HAP-1 (cell line): ENCODE measurements at regions not wholly inside any gene's neighbourhood (a gene's known extent, or its start where the extent isn't known, plus 50 kb on each side); places are given as distances from the start of the nearest gene placed in this dataset.

Experiments used
- DNase-seq, 2 experiments: peaks; one replicate each; pipeline ENCODE4 v3.0.0-alpha.2; 2016 to 2020; ENCODE audit warnings: low spot score in 2 of 2
- H3K27me3 ChIP-seq: fragments of 250-450 bp; sonication (Bioruptor Pico); 2 replicates; pipeline ENCODE4 v1.5.1; 2020; ENCODE audit warnings: low read depth, mild to moderate bottlenecking, moderate library complexity
- H3K36me3 ChIP-seq: fragments of 250-450 bp; sonication (Bioruptor Pico); replicated peaks from 2 replicates; pipeline ENCODE4 v1.5.1; 2020; ENCODE audit warnings: mild to moderate bottlenecking
- H3K4me1 ChIP-seq: fragments of 250-450 bp; sonication (Bioruptor Pico); 2 replicates; pipeline ENCODE4 v1.5.1; 2020; ENCODE audit warnings: mild to moderate bottlenecking
- H3K4me3 ChIP-seq: fragments of 250-450 bp; sonication (Bioruptor Pico); 2 replicates; pipeline ENCODE4 v1.5.1; 2020; ENCODE audit warnings: mild to moderate bottlenecking, moderate library complexity
- H3K9me3 ChIP-seq: fragments of 250-450 bp; sonication (Bioruptor Pico); 2 replicates; pipeline ENCODE4 v1.5.1; 2020; ENCODE audit warnings: mild to moderate bottlenecking, moderate library complexity
- in situ Hi-C: fragments of 300-500 bp; cut with MboI; formaldehyde crosslinking; loops from 3 replicates; pipeline ENCODE4 v1.14.3; 2020; ENCODE audit warnings: low sequenced_read_pairs, inconsistent platforms, mixed read lengths

GRCh38 chr11:112874980-112875379 lies 86.2 kb upstream of the NCAM1 start:
- no peaks in the 10 kb centered on the region for H3K4me1 ChIP-seq
- no peaks in the 10 kb centered on the region for H3K27me3 ChIP-seq
- in situ Hi-C loops = no loop called here
- H3K9me3 ChIP-seq = no peaks in the 10 kb centered on the region
- H3K4me3 ChIP-seq = no peak overlapping the region
- no peaks in the 10 kb centered on the region for H3K36me3 ChIP-seq
- no peak for DNase-seq

- Histone ChIP-seq H3K27me3 (no peaks in the 10 kb centered on the region), H3K4me1 (no peaks in the 10 kb centered on the region), H3K9me3 (no peaks in the 10 kb centered on the region), H3K4me3 (no peak overlapping the region), H3K36me3 (no peaks in the 10 kb centered on the region)
- no peak for DNase-seq
- in situ Hi-C loops = no loop called here
Observed at GRCh38 chr11:112877581-112877980, 83.6 kb upstream of the NCAM1 start.

- no peaks in the 10 kb centered on the region for H3K4me1 ChIP-seq
- no peaks in the 10 kb centered on the region for H3K36me3 ChIP-seq
- in situ Hi-C loops = no loop called here
- no peaks in the 10 kb centered on the region for H3K27me3 ChIP-seq
- no peak overlapping the region for H3K4me3 ChIP-seq
- H3K9me3 ChIP-seq = no peaks in the 10 kb centered on the region
- no peak for DNase-seq
Observed at GRCh38 chr11:112878033-112878601, 83.1 kb upstream of the NCAM1 start.

- in situ Hi-C loops = no loop called here
- DNase-seq = no peak
- H3K9me3 ChIP-seq = no peaks in the 10 kb centered on the region
- H3K4me1 ChIP-seq = no peaks in the 10 kb centered on the region
- H3K27me3 ChIP-seq = no peaks in the 10 kb centered on the region
- H3K36me3 ChIP-seq = no peaks in the 10 kb centered on the region
- no peak overlapping the region for H3K4me3 ChIP-seq
Observed at GRCh38 chr11:112880495-112880894, 80.7 kb upstream of the NCAM1 start.

GRCh38 chr11:112881461-112881860 lies 79.8 kb upstream of the NCAM1 start:
- DNase-seq = peak in 1 of 2 experiments; percentile 18
- Histone ChIP-seq H3K4me1 (no peaks in the 10 kb centered on the region), H3K4me3 (no peak overlapping the region), H3K9me3 (no peaks in the 10 kb centered on the region), H3K36me3 (no peaks in the 10 kb centered on the region), H3K27me3 (no peaks in the 10 kb centered on the region)
- in situ Hi-C loops = no loop called here

- in situ Hi-C loops = no loop called here
- H3K4me1 ChIP-seq = no peaks in the 10 kb centered on the region
- H3K27me3 ChIP-seq = no peaks in the 10 kb centered on the region
- H3K4me3 ChIP-seq = no peak overlapping the region
- H3K36me3 ChIP-seq = no peaks in the 10 kb centered on the region
- H3K9me3 ChIP-seq = no peaks in the 10 kb centered on the region
- no peak for DNase-seq
Observed at GRCh38 chr11:112882494-112883381, 78.5 kb upstream of the NCAM1 start.

- DNase-seq = no peak
- H3K4me3 ChIP-seq = no peak overlapping the region
- in situ Hi-C loops = no loop called here
Observed at GRCh38 chr11:112884012-112884767, 77.0 kb upstream of the NCAM1 start.

GRCh38 chr11:112885744-112886433 lies 75.3 kb upstream of the NCAM1 start:
- Histone ChIP-seq H3K4me1 (no peaks in the 10 kb centered on the region), H3K4me3 (no peak overlapping the region), H3K27me3 (no peaks in the 10 kb centered on the region), H3K36me3 (no peaks in the 10 kb centered on the region), H3K9me3 (no peaks in the 10 kb centered on the region)
- DNase-seq = no peak
- in situ Hi-C loops = no loop called here

More at GRCh38 chr11:112884012-112884767, 77.0 kb upstream of the NCAM1 start:
- no peaks in the 10 kb centered on the region for H3K9me3 ChIP-seq
- no peaks in the 10 kb centered on the region for H3K27me3 ChIP-seq
- H3K36me3 ChIP-seq = no peaks in the 10 kb centered on the region
- H3K4me1 ChIP-seq = no peaks in the 10 kb centered on the region

- H3K36me3 ChIP-seq = no peaks in the 10 kb centered on the region
- H3K9me3 ChIP-seq = no peaks in the 10 kb centered on the region
- in situ Hi-C loops = no loop called here
- DNase-seq = no peak
- no peaks in the 10 kb centered on the region for H3K4me1 ChIP-seq
- H3K4me3 ChIP-seq = no peak overlapping the region
- no peaks in the 10 kb centered on the region for H3K27me3 ChIP-seq
Observed at GRCh38 chr11:112886434-112887370, 74.5 kb upstream of the NCAM1 start.

- no peak for DNase-seq
- H3K9me3 ChIP-seq = no peaks in the 10 kb centered on the region
- in situ Hi-C loops = no loop called here
- H3K4me3 ChIP-seq = no peak overlapping the region
- H3K27me3 ChIP-seq = no peaks in the 10 kb centered on the region
- no peaks in the 10 kb centered on the region for H3K36me3 ChIP-seq
- no peaks in the 10 kb centered on the region for H3K4me1 ChIP-seq
Observed at GRCh38 chr11:112889446-112889845, 71.8 kb upstream of the NCAM1 start.

GRCh38 chr11:112899235-112900006 lies 61.8 kb upstream of the NCAM1 start:
- in situ Hi-C loops = no loop called here
- H3K9me3 ChIP-seq = no peaks in the 10 kb centered on the region

GRCh38 chr11:112901924-112902323 lies 59.3 kb upstream of the NCAM1 start:
- no peak overlapping the region for H3K4me3 ChIP-seq
- in situ Hi-C loops = no loop called here
- no peaks in the 10 kb centered on the region for H3K36me3 ChIP-seq
- no peaks in the 10 kb centered on the region for H3K4me1 ChIP-seq
- DNase-seq = no peak
- no peaks in the 10 kb centered on the region for H3K9me3 ChIP-seq
- no peaks in the 10 kb centered on the region for H3K27me3 ChIP-seq

More at GRCh38 chr11:112899235-112900006, 61.8 kb upstream of the NCAM1 start:
- no peaks in the 10 kb centered on the region for H3K27me3 ChIP-seq
- DNase-seq = no peak
- H3K36me3 ChIP-seq = no peaks in the 10 kb centered on the region
- H3K4me1 ChIP-seq = no peaks in the 10 kb centered on the region
- H3K4me3 ChIP-seq = no peak overlapping the region
